Uterus (tissue), 2 donors: ENCODE measurements at regions not wholly inside any gene's neighbourhood (a gene's known extent, or its start where the extent isn't known, plus 50 kb on each side); places are given as distances from the start of the nearest gene placed in this dataset.

Experiments
- POLR2A ChIP-seq, 2 donors: fragments of 450-650 bp; IDR thresholded peaks; one replicate each; pipeline ENCODE4 v1.6.1; 2016; ENCODE audit warnings: antibody characterized with exemption in 2 of 2, mild to moderate bottlenecking in 1 of 2, moderate library complexity in 1 of 2
- TF ChIP-seq, protein P1 (sequence below), 4 experiments: fragments of 200-600 bp in 2 of 4; fragments of 450-650 bp in 2 of 4; sonication (generic) in 2 of 4; IDR thresholded peaks; one replicate each; pipeline ENCODE4 v1.5.1; 2016 to 2019; ENCODE audit warnings: antibody characterized with exemption in 4 of 4, mild to moderate bottlenecking in 2 of 4, moderate library complexity in 1 of 4

- TF ChIP-seq POLR2A (IDR thresholded peaks at IDR 0.05), result no peak
- TF ChIP-seq, protein P1, sequence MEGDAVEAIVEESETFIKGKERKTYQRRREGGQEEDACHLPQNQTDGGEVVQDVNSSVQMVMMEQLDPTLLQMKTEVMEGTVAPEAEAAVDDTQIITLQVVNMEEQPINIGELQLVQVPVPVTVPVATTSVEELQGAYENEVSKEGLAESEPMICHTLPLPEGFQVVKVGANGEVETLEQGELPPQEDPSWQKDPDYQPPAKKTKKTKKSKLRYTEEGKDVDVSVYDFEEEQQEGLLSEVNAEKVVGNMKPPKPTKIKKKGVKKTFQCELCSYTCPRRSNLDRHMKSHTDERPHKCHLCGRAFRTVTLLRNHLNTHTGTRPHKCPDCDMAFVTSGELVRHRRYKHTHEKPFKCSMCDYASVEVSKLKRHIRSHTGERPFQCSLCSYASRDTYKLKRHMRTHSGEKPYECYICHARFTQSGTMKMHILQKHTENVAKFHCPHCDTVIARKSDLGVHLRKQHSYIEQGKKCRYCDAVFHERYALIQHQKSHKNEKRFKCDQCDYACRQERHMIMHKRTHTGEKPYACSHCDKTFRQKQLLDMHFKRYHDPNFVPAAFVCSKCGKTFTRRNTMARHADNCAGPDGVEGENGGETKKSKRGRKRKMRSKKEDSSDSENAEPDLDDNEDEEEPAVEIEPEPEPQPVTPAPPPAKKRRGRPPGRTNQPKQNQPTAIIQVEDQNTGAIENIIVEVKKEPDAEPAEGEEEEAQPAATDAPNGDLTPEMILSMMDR (IDR thresholded peaks at IDR 0.05), result no peak
Observed at GRCh38 chr5:121668635-121669034, 183.0 kb upstream of the FTMT start.
